HG03571 (cell line): ENCODE measurements at regions not wholly inside any gene's neighbourhood (a gene's known extent, or its start where the extent isn't known, plus 50 kb on each side); places are given as distances from the start of the nearest gene placed in this dataset.

ENCODE experiments used
- ATAC-seq: cut with Tn5 transposase; IDR thresholded peaks from one replicate; pipeline ENCODE4 v1.9.1; 2021; ENCODE audit not compliant: unreplicated experiment

DNA sequence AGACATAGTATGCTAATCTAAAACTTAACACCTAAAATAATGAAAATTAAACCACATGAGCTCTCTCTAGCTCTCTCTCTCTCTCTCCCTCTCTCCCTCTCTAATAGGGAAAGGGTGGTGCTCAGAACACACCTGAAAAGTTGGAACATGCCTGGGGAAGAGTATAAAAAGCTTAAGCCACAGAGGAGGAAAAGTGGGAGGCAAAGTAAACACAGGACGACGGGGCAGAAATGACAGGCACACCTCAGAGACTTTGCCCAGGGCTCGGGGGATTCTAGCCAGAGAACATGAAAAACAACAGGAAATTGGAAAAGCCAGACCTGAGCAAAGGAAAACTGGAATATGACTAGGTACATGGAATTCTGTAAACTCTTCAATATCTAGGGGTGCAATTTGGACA, 666.1 kb downstream of the BCL11A start:
- no peak for ATAC-seq

DNA sequence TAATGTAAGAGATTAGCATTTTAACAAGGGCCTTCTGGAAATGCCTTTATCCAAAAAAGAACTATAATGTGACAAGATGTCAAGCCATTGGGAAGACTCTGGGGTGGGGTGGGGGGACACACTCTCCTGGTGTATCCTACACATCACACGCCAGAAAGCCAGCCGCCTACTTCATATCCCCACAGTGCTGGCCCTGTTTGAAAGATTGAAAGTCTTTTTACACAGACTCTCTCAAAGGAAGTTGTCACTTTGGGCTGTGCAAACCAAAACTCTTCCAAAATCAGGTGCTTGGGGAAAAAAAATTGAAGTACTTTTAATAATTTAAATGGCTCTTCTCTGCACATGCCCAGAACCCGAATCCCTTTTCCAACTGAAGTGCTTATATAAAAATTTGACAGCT, 666.7 kb downstream of the BCL11A start:
- ATAC-seq = no peak

DNA sequence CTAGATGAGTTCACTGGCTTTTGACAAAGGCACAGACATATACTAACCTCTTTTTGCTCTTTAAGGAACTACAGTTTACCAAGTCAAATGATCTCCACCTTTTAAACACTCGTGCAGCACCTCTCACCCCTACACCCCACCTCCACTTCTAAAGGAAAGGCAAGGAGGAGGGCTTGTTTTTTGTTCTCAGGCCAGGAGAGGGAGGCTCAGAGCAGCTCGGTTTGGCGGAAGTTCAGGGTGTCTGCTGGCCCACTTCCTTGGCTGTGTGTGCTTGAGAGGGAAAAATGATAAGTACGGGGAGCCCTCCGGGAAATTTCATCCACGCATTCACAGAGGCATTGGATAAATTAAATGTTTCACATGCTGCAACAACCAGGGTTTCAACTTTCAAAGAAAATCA, 667.9 kb downstream of the BCL11A start:
- ATAC-seq = no peak

DNA sequence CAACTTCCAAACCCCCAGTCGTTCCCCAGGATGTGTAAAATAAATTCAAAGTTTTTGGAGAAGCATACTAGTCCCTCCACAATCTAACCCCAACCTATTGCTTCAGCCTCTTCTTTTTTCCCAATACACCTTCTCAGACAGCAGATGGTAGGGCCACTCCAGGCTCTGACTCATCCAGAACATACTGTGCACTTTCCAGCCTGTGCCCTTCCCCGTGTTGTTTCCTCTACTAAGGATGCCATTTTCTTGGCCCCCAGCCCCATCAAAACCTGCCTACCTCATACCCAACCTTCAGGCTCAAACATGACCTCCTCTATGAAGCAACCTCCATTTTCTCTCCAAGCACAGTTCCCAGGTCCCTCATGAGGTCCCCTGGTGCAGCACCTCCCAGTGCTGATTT, 669.3 kb downstream of the BCL11A start:
- no peak for ATAC-seq

DNA sequence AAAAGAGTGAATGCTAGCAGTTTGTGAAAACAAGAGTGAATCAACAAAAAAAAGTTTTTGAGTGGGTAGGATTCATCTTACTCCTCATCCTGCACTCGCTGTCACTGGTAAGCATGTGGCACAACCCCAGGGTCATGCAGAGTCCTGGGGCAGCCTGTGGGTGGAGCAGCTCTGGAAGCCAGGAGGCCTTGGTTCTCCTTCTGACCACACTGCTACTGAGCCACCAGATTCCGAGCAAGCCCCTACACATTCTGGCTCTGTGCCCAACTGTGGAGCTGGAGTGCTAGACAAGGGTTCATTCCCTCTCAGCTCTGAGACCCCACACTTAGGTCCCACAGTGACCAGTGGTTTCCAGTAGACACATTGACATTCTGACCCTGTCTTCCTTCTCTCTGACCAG, 670.6 kb downstream of the BCL11A start:
- ATAC-seq = no peak

DNA sequence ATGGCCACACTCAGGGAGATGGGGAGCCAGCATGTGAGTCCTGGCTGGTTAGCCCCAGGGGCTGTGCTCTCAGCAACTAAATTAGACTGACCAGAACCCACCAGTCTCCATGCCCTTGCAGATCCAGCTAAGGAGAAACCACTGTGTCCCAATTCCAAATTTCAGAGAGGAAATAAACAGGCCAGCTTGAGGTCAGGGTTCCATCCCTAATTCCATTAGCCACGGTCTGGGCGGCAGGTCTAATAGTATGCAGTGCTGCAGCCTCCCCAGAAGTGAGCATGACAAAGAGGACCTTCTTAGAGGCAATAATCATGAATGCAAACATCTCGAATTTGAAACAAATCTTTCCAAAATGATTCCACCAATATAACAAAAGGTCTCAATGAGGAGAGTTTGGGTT, 671.2 kb downstream of the BCL11A start:
- ATAC-seq = no peak

DNA sequence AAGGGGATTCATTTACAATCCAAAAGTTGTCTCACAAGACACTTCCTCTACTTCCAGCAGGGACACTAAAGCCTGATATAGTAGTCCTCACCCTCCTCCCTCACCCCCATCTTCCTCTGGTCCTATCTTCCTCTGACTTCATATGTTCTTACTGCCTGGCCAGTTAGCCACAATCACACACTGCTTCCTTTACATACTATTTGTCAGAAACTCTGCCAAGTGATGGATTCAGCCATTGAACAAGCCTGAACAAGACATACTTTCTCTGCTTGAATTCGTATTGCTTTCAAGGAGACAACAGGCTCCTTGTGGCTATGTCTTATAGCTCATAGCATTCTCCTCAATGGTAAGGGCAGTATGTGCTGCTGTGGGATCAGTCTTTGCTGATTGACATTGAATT, 672.2 kb downstream of the BCL11A start:
- no peak for ATAC-seq

DNA sequence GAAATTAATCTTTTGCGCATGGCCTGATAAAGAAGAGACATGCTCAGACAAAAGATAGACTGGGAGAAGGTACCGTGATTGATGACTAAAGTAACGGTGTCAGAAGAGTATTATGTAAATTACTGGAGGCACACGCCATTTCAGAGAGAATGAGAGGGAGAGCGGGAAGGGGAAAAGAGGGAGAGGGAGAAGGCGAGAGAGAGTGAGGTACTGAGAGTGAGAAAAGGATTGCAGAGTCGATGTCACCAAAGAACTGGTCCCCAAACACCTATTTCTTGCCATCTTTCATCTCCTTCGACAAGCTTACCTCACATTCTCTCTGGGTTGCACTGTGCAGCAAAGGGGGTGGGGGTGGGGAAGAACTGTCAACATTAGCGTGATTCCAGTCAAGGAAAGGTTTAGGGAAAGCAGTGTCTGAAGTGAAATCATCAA, 673.7 kb downstream of the BCL11A start:
- ATAC-seq = no peak

DNA sequence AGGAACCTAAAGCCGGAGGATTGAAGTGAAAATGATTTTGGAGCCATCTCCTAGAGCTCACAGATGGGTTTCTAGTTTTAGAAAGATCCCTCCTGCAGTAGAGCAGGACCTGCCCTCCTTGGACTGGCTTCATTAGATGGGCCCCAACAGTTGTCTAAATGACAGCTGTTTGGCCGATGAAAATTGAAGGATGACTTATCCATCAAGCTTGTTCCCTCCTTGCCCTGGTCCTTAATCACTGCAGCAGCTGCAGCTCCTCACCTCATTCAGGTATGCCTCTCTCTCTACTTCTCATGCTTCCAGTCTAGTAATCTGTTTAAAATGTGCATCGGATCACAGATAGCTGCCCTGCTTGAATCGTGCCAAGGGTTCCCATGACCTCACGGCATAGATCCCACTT, 677.6 kb downstream of the BCL11A start:
- no peak for ATAC-seq

DNA sequence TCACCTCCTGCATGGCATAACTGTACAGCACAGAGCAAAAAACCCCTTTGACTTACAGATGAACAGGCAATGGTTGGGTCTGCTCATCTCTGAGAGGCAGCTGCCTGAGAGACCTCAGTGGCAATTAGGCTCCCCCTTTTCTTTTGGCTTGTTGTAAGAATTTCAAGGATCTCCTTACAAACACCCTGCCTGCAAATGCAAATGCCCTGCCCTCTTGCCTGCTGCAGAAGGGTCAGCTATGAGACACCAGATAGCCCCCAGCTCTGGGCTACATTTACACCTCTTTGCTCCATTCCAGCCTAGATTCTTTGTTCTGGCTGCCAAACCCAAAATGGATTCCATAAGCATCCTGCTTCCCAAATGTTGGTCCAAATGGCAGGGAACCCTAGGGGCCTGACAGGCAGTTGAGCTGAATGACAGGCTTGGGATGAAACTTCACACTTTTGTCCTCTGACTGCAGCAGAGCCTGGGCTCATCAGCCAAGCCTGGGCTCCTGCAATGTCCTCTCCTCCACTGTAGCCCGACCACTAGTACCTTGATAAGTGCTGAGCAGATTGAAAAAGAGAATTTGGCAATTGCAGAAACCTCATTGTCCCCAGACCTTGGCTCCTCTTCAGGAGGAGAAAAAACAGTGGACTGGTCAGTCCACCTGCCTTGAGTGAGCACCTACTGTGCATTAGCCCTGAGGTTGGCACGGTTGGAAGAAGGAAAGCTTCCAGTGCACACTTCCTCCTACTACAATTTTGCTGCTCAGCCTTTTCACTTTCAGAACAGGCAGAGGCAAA, 678.3 kb downstream of the BCL11A start:
- no peak for ATAC-seq

DNA sequence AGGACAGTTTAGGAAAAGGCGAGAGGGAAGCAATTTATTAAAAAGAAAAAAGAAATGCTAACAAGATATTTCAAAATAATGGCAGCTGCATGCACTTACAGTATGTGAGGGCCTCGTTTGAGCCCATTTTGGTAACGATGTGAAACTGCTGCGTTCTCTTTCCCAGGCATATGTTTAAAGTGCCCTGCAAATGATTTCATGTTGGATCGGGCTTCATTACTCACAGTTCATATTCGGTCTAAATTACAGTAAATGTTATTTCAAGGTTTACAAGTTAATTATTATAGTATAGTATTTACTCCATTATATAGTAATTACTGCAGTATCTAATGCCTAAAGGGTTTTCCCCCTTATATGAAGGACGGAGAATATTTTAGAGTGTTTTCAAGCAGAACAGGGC, 679.1 kb downstream of the BCL11A start:
- ATAC-seq = no peak

DNA sequence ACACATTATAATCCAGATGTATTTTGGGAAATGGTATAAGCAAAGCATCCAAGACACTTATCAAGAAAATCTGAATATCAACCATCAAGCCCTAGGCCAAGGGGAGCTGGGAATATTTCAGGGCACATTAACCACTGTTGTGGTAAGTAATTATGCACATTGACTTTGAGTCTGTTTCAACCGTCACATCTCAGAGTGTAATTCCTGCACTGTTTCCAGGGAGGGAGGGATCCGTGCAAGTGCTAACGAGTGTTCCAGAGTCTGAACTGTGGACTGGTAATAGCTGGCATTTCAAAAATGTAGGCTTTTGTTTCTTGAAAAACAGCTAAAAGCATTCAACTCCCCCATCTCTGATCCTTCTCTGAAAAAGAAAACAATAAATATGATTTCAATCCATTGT, 681.6 kb downstream of the BCL11A start:
- no peak for ATAC-seq

DNA sequence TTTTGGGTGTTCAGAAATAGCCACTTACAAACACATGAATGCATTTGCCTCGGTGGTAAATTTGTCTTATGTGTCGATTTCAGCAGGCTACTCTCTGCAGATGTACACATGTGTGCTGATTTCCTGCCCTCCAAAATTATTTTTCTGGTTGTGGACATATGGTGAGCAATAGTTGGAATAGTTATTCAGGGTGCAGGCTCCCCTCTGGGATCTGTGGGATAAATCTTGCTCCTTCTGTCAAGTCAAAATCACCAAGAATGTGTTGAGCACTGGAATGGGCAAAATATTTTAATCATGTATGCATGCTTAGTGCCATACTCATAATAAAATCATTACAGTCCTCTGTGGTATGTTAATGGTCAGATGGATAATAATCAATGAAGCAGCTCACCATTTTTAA, 684.5 kb downstream of the BCL11A start:
- no peak for ATAC-seq

DNA sequence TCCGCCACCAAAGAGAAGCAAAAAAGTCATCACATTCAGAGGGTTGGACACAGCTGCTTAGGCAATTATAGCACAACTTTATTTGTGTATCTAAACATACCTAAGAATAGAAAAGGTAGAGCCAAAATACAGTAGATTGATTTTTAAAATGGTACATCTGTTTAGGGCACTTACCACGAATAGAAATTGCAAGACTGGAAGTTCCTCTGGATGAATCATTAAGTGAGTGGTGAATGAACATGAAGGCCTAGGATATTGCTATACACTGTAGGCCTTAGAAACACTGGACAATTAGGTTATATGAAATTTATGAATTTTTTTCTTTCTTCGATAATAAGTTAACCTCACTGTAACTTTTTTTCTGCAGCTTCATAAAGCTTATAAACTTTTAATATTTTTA, 687.0 kb downstream of the BCL11A start:
- ATAC-seq = no peak

DNA sequence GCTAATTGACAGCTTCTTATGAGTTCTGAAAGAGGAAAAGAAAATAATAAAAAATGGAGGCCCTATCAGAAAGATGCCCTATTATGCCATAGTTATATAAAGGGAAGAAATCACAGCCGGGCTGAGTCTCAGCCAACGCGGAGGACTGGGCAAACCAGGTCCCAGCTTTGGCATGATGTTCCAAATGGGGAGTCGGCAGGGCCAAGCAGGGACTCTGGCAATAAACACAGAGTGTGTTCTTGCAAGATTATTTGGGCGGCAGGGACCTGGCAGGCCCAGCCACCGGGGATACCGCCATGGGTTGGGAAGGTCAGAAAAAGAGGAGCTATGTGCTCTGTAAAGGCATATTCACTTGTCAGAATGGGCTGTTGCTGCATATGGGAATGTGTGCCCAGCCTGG, 694.9 kb downstream of the BCL11A start:
- ATAC-seq = no peak

DNA sequence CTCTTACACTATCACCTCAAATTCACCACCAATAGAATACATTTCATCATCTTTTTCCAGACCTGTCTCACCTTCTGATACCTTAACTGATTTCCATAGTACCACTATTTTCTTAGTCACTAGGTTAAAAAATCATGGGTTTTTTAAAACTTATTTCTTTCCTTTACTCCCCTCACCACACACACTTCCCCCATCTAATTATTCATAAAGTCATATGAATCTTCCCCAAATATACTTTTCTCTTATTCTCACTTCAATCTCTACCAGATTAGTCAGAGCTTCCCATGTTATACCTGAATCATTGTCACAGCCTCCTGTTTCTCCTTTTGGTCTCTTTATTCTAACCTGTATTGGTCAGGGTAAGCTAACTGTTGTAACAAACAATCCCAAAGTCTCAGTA, 696.3 kb downstream of the BCL11A start:
- no peak for ATAC-seq

DNA sequence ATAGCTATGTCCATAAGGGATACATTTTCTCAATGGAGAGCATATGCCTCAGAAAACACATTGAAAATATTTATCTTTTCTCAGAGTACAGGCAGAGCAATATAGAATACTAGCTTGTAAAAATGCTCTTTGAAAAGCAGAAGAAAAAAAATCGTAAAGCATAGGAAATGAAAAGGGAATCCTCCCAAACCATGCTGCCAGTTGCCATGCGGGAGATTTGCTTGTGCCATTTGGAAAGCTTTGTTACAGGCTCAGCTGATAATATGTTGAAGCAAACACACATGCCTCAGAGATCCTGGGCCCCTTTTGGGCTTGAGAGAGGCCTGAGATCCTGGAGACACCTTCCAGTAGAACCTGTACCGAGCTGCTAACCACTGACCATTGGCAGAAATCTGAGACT, 697.1 kb downstream of the BCL11A start:
- no peak for ATAC-seq

DNA sequence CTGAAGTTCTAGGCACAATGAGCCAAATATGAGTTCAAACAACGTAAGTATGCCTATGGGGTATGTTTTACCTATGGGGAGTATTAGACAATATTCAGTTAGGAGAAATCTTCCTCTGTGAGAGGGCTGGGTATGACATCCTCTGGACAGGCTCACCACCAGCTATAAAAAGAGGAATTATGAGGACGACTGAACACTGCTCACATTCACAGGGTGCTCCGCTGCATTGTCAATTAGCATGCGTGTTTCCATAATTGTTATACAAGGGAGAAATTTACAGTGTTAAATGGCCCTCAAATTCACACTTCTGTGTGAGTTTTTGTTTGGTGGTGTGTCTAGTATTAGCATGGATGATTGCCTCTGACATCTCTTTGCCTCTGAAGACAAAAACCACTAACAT, 700.4 kb downstream of the BCL11A start:
- no peak for ATAC-seq

DNA sequence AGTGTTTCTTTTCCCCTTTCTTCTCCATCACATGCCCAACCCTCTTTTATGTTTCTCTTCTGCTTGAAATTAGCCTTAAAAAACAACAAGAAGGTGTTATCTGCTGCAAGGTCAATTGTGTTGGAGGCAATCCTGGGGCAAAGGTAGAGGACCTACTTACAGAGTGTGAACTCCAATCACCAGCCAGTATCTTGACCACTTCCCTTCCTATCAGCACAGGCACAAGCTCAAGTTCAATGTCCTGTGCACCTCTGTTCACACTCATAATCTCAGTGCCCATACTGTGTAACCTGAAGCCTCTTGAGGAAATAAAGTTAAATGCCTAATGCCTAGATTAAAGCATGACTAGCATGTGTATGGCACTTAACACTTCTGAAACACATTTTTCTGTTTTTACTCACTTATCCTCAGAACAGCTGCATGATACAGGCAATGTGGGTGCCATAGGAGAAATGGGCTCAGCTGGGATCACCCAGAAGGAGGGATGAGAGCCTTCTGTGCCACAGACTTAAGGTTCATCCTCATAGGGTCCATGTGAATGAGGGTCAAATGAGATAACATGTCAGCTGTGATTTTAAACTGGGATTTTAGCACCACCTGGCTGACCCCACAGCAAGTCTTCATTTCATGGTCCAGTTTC, 701.5 kb downstream of the BCL11A start:
- ATAC-seq = no peak

DNA sequence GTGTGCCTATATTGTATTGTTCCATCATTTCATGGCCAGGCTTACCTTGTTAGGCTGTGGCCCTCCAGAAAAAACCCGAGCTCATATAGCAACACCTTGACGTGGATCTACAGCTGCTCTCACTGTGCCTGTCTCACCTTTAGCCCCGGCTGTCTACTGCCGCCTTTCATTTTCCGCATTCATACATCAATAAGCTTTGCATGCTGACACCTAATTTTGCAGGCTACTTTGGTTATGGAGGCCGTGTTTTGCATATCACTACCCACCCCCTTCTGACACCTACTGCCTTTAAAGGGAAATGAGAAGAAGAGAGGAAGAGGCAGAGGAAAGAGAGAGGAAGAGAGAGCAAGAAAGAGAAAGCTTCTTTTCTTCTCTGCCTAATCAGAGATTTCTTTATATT, 702.9 kb downstream of the BCL11A start:
- no peak for ATAC-seq

DNA sequence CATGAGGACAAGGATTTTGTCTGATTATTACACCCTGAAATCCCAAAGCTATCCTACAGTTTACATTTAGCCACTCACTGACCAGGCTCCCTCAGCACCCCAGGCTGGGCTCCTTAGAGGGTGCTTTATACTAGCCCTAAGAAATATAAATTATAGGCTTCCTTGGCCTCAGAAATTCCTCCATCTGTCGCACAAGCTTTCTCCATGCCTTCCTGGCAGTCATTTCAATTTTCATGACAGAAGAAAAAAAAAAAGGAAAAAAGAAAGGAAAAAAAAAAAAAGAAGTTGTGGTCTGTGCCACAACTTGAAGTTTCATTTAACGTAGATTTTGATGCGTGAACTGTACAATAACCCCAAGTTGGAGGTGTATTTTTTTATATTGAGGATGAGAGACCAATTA, 719.5 kb downstream of the BCL11A start:
- no peak for ATAC-seq

DNA sequence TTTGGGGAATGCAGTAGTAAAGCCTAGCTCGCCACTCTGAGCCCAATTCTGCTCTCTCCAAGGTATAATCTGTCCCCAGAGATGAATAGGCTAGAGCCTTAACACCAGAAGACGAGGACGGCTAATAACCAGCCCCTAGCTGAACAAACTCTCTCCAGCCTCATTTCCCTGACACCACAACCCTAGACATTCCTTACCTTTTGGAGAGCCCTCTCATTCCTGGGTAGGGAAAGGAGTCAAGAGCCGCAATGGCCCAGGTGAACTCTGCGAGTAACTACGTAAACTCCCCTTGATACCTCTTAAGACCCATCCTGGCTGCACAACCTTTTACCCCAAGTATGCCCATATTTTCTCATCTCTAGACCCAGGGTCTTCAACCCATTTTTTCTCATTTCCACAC, 722.9 kb downstream of the BCL11A start:
- no peak for ATAC-seq

DNA sequence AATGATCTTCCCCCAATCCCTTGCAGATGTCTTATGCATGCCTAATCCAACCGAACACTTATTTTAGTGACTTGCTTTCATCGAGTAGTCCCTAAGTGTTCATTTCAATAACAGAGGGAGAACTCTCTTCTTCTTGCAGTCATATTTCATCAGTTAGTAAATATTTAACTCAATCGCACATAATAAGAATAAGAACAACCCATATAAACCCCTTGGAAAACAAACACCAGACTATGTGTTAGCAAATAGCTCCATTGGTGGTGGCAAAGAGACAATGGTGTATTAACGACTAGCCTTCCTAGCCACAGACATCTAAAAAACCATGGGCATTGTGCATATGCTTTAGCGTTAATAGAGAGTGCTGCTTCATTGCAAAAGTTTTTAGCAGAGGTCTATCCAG, 725.8 kb downstream of the BCL11A start:
- no peak for ATAC-seq
